ENCODE measurements at regions not wholly inside any gene's neighbourhood (a gene's known extent, or its start where the extent isn't known, plus 50 kb on each side); places are given as distances from the start of the nearest gene placed in this dataset.
"Not testable (repeated sequence)": the region's sequence is repeated elsewhere in the genome, so short reads cannot be mapped to it uniquely, and the experiment has no call there.

DNA sequence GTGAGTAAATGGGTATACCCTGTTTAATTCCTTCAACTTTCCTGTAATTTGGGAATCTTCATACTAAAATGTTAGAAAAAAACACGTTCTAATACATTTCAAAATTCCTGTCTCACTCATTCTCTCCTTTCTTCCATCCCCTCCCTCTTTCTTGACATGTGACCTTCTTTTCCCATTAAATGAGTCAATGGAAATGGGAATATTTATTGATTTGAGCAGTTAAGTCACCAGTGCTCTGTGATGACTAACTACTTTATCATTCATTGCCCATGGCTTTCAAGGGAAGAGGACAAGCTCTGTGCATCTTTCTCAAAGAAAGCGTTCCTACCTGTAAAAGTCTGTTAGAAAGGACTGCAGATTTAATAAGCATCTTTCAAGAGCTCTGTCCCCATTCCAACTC, 144.4 kb upstream of the MAP3K1 start:
- H3K4me3 ChIP-seq (ENCODE audit: low read length) = no peak overlapping the region
- DNase-seq (ENCODE audit: low read depth) = peak; percentile 21
- TF ChIP-seq, protein P1, sequence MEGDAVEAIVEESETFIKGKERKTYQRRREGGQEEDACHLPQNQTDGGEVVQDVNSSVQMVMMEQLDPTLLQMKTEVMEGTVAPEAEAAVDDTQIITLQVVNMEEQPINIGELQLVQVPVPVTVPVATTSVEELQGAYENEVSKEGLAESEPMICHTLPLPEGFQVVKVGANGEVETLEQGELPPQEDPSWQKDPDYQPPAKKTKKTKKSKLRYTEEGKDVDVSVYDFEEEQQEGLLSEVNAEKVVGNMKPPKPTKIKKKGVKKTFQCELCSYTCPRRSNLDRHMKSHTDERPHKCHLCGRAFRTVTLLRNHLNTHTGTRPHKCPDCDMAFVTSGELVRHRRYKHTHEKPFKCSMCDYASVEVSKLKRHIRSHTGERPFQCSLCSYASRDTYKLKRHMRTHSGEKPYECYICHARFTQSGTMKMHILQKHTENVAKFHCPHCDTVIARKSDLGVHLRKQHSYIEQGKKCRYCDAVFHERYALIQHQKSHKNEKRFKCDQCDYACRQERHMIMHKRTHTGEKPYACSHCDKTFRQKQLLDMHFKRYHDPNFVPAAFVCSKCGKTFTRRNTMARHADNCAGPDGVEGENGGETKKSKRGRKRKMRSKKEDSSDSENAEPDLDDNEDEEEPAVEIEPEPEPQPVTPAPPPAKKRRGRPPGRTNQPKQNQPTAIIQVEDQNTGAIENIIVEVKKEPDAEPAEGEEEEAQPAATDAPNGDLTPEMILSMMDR (IDR thresholded peaks at IDR 0.05; ENCODE audit: insufficient read depth, low read depth, low read length, missing control alignments) = no peak

- TF ChIP-seq, protein P1 (IDR thresholded peaks at IDR 0.05; ENCODE audit: insufficient read depth, low read depth, low read length, missing control alignments) = no peak
- H3K4me3 ChIP-seq (ENCODE audit: low read length) = no peak overlapping the region
- DNase-seq (ENCODE audit: low read depth) = peak; percentile 23
Measured at GRCh38 chr5:56669534-56670483, 145.5 kb upstream of the MAP3K1 start.

DNA sequence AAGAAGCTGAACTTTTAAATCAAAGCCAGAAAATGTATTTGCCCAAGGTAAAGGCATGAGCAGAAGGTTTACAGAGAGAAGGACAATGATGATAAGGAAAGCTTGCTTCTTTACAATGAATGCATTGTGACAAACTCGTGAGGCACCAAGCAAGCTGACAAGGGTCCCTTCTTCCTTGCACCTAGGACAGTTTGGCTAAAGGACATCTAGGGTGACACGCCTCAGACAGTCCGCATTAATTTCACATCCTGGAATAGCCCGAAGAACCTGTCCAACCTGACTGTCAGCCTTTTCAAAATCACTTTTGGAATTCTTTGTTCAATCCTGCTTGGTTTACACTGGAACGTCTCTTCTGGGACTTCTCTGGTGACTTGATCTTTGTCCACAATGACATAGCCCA, 146.4 kb upstream of the MAP3K1 start:
- no peak overlapping the region for H3K4me3 ChIP-seq (ENCODE audit: low read length)
- TF ChIP-seq, protein P1 (IDR thresholded peaks at IDR 0.05; ENCODE audit: insufficient read depth, low read depth, low read length, missing control alignments) = no peak
- peak; percentile 69 for DNase-seq (ENCODE audit: low read depth)

- no peak overlapping the region for H3K4me3 ChIP-seq (ENCODE audit: low read length)
- TF ChIP-seq, protein P1 (IDR thresholded peaks at IDR 0.05; ENCODE audit: insufficient read depth, low read depth, low read length, missing control alignments) = no peak
- DNase-seq (ENCODE audit: low read depth) = no peak
Measured at GRCh38 chr5:56667692-56668091, 147.7 kb upstream of the MAP3K1 start.

DNA sequence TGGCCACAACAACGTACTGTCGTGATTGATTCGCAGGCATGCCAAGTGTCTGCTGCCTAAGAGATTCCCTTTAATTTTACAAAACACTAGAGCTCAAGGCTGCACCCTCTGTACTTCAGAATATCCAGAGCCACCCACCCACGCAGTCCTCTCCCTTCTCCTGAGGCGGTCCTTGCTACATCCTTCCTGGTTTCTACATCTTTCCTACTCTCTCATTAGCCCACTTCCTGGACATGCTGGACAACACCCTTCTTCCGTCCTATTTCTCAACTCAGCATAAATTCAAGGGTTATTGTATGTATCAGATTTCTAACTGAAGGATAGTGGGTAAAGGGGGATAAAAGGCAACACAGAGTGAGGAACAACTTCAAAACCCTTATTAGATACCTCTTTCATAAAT, 148.4 kb upstream of the MAP3K1 start:
- no peak for DNase-seq (ENCODE audit: low read depth)
- no peak overlapping the region for H3K4me3 ChIP-seq (ENCODE audit: low read length)
- TF ChIP-seq, protein P1 (IDR thresholded peaks at IDR 0.05; ENCODE audit: insufficient read depth, low read depth, low read length, missing control alignments) = no peak

DNA sequence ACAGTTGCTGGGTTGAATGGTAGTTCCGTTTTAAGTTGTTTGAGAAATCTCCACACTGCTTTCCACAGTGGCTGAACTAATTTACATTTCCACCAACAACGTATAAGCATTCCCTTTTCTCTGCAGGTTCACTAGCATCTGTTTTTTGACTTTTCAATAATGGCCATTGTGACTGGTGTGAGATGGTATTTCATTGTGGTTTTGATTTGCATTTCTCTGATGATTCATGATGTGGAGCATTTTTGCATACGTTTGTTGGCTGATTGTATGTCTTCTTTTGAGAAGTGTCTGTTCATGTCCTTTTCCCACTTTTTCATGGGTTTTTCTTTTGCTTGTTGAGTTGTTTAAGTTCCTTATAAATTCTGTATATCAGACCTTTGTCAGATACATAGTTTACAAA, 150.2 kb upstream of the MAP3K1 start:
- peak; percentile 70 for DNase-seq (ENCODE audit: low read depth)
- not testable (repeated sequence) for H3K4me3 ChIP-seq (ENCODE audit: low read length)

DNA sequence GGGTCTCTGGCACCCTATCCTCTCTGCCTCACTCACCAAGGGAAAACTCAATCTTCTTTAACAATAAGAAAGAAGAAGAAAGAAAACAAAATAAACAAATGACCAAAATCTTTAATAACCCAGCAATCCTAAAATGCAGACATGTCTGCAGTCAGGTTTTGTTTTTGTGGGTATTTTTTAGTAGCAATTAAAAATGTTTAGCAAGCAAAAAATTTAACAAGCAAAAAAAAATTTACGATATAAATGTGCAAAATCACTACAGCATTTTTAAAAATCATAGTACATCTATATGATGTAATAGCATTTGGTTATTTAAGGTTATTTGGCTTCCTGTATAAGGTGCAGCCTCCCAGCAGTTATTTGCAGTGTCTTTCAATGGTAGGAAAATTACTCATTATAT, 151.3 kb upstream of the MAP3K1 start:
- TF ChIP-seq, protein P1 (IDR thresholded peaks at IDR 0.05; ENCODE audit: insufficient read depth, low read depth, low read length, missing control alignments) = no peak
- no peak for DNase-seq (ENCODE audit: low read depth)

More for the DNA sequence above, 151.3 kb upstream of the MAP3K1 start:
- H3K4me3 ChIP-seq (ENCODE audit: low read length) = no peak overlapping the region

All from epithelial cell of esophagus (primary cell).